ENCODE measurements at regions not wholly inside any gene's neighbourhood (a gene's known extent, or its start where the extent isn't known, plus 50 kb on each side); places are given as distances from the start of the nearest gene placed in this dataset.

DNA sequence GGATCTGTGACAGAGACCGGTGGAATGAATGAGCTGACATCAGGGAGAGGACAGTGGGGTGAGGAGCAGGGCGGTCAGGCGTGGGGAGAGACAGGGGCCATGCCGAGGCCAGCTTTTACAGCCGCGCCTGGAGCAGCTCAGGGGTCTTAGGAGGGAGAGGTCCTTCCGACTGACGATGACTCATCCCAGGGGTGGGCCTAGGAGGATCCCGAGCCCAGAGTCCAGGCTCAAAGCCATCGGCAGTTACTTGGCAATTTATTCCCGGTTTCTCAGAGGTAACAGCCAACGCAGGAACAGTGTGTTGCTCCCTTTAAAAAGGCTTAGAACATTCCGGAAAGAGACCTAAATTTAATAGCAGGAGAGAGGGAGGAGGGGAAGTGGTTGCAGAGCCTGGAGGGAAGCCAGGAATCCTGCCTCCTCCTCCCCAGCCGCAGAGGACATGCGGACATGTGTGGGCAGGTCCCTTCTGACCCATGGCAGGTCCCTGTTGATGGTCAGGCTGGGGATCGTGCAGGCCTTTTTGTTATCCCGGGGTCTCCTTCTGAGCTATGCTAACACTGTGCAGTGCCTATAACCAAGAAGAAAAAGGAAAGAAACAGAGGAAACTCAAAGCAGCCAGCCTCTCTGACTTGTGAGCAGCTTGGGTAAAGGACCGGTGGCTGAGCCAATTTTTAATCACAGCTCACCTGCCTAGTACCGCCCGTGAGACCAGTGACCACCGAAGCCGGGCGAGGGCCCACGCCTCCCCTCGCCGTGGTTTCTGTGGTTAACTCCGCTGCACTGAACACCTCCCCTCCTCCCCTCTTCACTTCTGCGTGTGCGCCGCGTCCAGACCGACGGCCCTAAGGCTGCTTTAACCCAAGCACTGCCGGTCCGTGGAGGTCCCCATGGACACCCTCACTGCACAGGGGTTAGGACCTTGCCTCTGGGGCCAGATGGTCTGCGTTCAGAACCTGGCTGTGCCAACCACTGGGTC, 392.4 kb upstream of the PROK2 start:
- Histone ChIP-seq H3K4me1 (peaks cover 9 to 17% (median 12%) of the 10 kb centered on the region in 4 donors), H3K27me3 (no peaks in the 10 kb centered on the region), H3K4me3 (peak overlapping the region in 2 of 4 donors; percentile 21 to 25), H3K9me3 (no peaks in the 10 kb centered on the region), H3K27ac (peak overlapping the region in 1 of 4 donors; percentile 16), H3K36me3 (no peaks in the 10 kb centered on the region)
- peak; percentile 60 to 81 for DNase-seq
- TF ChIP-seq, protein P1, sequence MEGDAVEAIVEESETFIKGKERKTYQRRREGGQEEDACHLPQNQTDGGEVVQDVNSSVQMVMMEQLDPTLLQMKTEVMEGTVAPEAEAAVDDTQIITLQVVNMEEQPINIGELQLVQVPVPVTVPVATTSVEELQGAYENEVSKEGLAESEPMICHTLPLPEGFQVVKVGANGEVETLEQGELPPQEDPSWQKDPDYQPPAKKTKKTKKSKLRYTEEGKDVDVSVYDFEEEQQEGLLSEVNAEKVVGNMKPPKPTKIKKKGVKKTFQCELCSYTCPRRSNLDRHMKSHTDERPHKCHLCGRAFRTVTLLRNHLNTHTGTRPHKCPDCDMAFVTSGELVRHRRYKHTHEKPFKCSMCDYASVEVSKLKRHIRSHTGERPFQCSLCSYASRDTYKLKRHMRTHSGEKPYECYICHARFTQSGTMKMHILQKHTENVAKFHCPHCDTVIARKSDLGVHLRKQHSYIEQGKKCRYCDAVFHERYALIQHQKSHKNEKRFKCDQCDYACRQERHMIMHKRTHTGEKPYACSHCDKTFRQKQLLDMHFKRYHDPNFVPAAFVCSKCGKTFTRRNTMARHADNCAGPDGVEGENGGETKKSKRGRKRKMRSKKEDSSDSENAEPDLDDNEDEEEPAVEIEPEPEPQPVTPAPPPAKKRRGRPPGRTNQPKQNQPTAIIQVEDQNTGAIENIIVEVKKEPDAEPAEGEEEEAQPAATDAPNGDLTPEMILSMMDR (IDR thresholded peaks at IDR 0.05): no peak
- 23 to 27% methylated on average over 24 to 35 of the region's 36 CpGs for WGBS, 2 donors
- ATAC-seq (ENCODE audit: low FRiP score in 2 of 2): peak; percentile 65 to 71

- ATAC-seq (ENCODE audit: low FRiP score in 2 of 2) (peak in 1 of 2 donors; percentile 12), DNase-seq (peak in 1 of 2 donors; percentile 56)
- Histone ChIP-seq H3K27me3 (no peaks in the 10 kb centered on the region), H3K36me3 (no peaks in the 10 kb centered on the region), H3K4me3 (no peak overlapping the region), H3K9me3 (no peaks in the 10 kb centered on the region), H3K4me1 (peaks cover 9 to 17% (median 12%) of the 10 kb centered on the region in 4 donors), H3K27ac (peak overlapping the region in 1 of 4 donors; percentile 16)
- TF ChIP-seq POLR2A (IDR thresholded peaks at IDR 0.05): no peak
- 67 to 84% methylated on average over 7 to 8 of the region's 8 CpGs for WGBS, 2 donors
Measured at GRCh38 chr3:72176537-72177041, 391.6 kb upstream of the PROK2 start.

- H3K36me3 ChIP-seq: no peaks in the 10 kb centered on the region
- peaks cover 9 to 17% (median 12%) of the 10 kb centered on the region in 4 donors for H3K4me1 ChIP-seq
- WGBS, 2 donors: 80 to 87% methylated on average over 6 of the region's 6 CpGs
- DNase-seq: no peak
- no peaks in the 10 kb centered on the region for H3K9me3 ChIP-seq
- no peaks in the 10 kb centered on the region for H3K27me3 ChIP-seq
- no peak overlapping the region for H3K4me3 ChIP-seq
- no peak for ATAC-seq (ENCODE audit: low FRiP score in 2 of 2)
- TF ChIP-seq POLR2AphosphoS5 (IDR thresholded peaks at IDR 0.05): no peak
- no peak overlapping the region for H3K27ac ChIP-seq
Measured at GRCh38 chr3:72175296-72175858, 390.4 kb upstream of the PROK2 start.

DNA sequence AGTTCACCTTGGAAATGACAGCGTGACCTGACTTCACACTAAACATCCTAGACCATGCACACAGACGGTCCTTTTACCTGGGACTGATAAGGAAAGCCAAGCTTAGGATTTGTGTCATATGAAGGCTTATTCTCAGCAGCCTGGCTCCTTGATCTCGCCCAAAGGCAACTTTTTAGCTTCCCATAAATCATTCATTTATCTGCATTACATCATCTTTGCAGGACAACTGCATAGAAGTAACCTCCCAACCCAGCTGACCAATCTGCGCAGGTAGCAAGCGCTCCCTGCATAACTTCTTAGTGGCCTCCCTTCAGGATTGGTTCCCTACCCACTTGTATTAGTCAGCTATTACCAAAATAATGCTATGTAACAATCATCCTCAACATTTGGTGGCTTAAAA, 389.9 kb upstream of the PROK2 start:
- Histone ChIP-seq H3K4me1 (peaks cover 9 to 17% (median 12%) of the 10 kb centered on the region in 4 donors), H3K36me3 (no peaks in the 10 kb centered on the region), H3K9me3 (no peaks in the 10 kb centered on the region), H3K27ac (no peak overlapping the region), H3K4me3 (no peak overlapping the region), H3K27me3 (no peaks in the 10 kb centered on the region)
- 57 to 72% methylated on average over 5 of the region's 5 CpGs for WGBS, 2 donors
- ATAC-seq (ENCODE audit: low FRiP score in 2 of 2) (no peak), DNase-seq (no peak)
- TF ChIP-seq, protein P1 (IDR thresholded peaks at IDR 0.05): no peak
- TF ChIP-seq EP300 (IDR thresholded peaks at IDR 0.05) (no peak), POLR2AphosphoS5 (IDR thresholded peaks at IDR 0.05) (no peak), POLR2A (IDR thresholded peaks at IDR 0.05) (no peak)

GRCh38 chr3:72174040-72174439, 389.1 kb upstream of the PROK2 start:
- Histone ChIP-seq H3K27ac (no peak overlapping the region), H3K9me3 (no peaks in the 10 kb centered on the region), H3K4me3 (no peak overlapping the region), H3K36me3 (no peaks in the 10 kb centered on the region), H3K4me1 (peaks cover 9 to 17% (median 12%) of the 10 kb centered on the region in 4 donors), H3K27me3 (no peaks in the 10 kb centered on the region)
- no peak for DNase-seq
- TF ChIP-seq, protein P1 (IDR thresholded peaks at IDR 0.05): no peak
- TF ChIP-seq POLR2A (IDR thresholded peaks at IDR 0.05) (no peak), EP300 (IDR thresholded peaks at IDR 0.05) (no peak), POLR2AphosphoS5 (IDR thresholded peaks at IDR 0.05) (no peak)
- WGBS, 2 donors: 45 to 65% methylated on average over 2 to 3 of the region's 3 CpGs
- ATAC-seq (ENCODE audit: low FRiP score in 2 of 2): peak in 1 of 2 donors; percentile 53
